Fibroblast of skin of back (primary cell): ENCODE measurements at regions not wholly inside any gene's neighbourhood (a gene's known extent, or its start where the extent isn't known, plus 50 kb on each side); places are given as distances from the start of the nearest gene placed in this dataset.
"Not testable (repeated sequence)": the region's sequence is repeated elsewhere in the genome, so short reads cannot be mapped to it uniquely, and the experiment has no call there.

Source experiments
- DNase-seq: peaks from one replicate; pipeline ENCODE4 v3.0.0-alpha.2; 2013

DNA sequence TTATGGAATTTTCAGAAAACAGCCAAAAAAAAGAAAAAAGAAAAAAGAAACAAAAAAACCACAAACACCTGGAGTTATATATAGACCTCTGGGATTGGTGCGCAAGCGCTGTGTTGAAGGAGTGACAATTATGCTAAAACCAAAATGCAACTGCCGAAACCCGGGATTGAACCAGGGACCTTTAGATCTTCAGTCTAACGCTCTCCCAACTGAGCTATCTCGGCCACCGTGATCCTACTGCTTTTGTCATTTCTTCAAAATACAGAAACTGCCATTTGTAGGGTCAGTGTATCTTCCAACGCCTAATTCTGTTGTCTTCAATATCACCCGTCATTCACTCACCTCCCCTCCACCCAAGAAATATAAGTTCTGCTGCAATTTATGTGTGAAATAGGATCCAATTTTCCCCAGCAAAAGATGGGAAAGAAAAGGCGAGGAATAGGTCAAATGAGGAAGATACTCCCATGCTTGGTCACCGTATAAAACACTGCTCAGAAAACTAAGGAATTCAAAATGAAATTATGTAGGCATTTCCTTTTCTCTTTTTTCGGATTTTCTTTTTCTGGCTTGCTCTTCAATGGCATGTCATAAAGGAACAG, 116.0 kb downstream of the TRIM27 start:
- peak; percentile 69 for DNase-seq

- no peak for DNase-seq
Observed at GRCh38 chr6:28808383-28808782, 115.4 kb downstream of the TRIM27 start.

DNA sequence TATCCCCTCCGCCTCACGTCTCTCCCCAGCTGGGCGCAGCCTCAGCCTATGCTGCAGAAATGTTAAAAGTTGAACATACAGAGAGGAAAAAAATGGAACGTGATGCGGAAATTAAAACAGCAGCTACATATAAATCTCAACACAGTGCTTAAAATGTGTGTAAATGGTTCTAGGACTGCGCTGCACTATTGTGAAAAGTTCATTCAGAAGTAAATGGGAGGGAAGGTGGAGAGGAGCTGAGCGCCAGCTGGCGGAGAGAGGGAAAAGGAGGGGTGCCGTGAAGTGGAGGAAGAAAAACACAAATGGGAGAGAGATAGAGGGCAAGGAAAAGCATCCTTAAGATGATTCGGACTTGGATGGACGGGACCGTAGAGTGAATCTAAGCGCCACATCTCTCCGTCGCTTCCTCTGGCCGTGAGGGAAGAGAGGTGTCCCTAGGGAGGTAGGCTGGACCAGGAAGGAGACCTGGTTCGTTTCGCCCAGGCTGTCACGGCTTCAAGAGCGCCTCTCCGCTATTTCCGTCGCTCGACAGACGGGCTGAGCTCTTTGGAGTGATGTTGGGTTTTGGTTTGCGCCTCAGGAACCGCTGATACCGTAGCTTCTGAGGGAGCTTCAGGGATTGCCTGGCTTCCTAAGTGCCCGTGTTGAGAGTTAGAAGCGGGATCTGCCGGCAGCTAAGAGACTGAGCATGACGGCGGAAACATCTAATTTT, 113.7 kb downstream of the TRIM27 start:
- no peak for DNase-seq

DNA sequence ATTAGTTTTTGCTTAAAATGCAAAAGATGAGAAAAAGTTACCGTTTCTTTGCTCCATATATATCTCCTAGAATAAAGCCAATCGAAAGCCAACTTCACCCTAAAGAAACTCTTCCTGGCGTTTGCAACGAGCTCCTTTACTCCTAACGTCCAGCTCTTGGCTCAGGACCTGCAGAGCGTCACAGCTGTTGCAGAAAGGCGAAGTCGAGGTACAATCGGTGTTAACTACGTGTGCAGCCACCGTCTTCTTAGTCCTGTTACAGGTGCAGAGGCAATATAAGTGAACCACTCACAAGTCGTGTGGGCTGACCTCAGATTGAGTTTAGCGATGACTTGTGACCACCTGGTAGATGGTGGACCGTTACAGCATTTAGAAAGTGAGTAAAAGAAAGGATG, 113.1 kb downstream of the TRIM27 start:
- no peak for DNase-seq

GRCh38 chr6:28811873-28812272, 111.9 kb downstream of the TRIM27 start:
- no peak for DNase-seq

GRCh38 chr6:28812778-28813569, 110.8 kb downstream of the TRIM27 start:
- no peak for DNase-seq

DNA sequence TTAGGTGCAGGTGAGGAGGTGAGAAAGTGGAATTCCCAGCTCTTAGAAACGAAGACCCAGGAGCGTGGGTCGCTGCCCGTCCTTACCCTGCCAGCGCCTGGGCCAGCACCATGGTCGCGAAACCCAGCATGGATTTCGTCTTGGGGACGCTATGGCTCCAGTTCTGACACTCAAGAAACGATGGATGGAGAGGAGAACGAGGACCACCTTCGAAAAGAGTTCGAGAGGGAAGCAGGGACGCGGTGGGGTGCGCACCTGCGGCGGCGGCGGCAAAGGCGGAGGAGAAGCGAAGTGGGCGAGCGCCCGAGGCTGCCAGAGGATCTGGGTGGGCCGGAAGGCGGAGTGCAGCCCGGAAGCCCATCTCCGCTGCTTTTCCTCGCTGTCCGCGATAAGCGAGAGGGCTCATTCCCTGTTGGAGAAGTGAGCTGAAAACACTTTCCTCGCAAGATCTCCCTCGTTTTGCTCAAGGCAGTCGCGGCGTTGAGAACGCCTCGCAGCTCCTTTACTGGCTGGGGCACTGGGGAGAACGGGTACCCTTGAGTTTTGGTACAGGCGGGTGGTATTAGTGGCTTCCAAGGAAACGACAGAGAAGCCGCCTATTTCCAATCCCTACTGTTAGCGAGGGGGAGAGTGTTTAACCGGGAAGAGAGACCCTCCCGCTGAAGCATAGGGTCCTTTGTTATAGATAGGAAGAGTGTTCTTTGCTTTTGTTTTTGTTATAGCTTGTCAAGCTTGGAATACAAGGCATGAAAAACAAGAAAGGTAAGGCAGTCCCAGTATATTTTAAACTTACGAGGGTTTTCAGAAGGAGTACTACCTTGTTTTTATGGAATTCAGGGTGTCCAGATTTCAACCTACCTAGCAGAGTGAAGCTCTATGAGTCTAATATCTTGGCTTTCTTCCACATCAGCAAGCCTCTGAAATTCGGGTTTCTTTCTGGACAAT, 109.5 kb downstream of the TRIM27 start:
- DNase-seq = no peak

DNA sequence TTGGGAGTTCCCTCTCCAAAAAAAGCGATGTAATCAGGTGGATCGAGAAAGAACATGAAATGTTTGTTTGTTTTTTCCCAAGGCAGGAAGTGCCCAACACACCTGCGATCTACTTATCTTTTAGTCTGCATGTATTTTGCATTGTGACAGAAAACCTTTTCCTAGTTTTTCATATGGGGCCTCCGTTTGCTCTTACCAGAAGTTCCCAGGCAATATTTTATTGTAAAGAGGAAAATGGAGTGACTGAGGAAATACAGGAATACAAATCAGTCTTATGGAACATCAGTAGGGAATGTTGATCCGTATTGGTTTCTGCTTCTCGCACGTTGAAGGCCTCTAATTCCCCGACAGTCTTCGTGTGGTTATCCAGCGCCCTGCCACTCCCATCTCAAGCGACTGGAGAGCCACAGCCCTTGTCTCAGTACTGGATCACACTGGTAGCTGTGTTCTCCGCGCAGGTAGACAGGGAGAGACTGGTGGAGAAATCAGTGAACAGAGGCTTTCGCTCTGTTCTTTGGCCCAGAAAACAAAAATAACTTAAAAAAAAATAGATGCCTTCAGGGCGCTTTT, 107.4 kb downstream of the TRIM27 start:
- no peak for DNase-seq

GRCh38 chr6:28816909-28817807, 106.6 kb downstream of the TRIM27 start:
- DNase-seq = peak; percentile 70

DNA sequence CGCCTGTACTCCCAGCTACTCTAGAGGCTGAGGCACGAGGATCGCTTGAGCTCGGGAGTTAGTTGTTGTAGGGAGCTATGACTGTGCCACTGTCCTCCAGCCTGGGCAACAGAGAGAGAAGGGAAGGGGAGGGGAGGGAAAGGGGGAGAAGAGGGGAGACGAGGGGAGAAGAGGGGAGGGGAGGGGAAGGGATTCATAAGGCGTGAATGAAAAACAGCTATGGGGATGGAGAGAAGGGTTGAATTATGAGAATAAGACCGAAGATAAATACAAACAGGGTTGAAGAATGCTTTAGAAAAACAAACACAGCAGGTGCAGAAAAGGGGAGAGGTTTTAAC, 106.0 kb downstream of the TRIM27 start:
- DNase-seq = no peak

DNA sequence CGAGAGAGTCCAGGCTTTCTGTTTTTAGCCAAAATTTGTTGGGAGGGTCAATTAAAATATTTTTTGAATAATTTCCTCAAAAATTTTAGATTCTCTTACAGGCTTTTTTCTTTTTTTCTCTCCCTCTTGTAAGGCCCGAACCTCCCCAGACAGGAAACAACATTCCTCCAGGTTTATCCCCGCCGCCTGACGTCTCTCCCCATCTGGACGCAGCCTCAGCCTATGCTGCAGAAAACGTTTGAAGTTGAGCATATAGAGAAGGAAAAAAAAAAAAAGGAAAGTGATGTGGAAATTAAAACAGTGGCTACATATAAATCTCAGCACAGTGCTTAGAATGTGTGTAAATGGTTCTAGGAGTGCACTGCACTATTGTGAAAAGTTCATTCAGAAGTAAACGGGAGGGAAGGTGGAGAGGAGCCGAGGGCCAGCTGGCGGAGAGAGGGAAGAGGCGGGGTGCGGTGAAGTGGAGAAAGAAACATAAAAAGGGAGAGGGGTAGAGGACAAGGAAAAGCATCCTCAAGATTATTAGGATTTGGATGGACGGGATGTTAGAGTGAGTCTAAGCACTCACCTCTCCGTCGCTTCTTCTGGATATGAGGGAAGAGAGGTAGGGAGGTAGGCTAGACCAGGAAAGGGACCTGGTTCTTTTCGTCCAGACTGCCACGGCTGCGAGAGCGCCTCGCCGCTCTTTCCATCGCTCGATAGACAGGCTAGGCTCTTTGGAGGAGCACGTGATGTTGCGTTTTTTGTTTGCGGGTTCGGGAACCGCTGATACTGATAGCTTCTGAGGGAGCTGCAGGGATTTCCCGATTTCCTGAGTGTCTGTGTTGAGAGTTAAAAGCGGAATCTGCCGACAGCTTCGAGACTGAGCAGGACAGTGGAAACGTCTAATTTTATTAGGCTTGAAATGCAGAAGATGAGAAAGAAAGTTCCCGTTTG, 98.7 kb downstream of the TRIM27 start:
- DNase-seq = no peak

DNA sequence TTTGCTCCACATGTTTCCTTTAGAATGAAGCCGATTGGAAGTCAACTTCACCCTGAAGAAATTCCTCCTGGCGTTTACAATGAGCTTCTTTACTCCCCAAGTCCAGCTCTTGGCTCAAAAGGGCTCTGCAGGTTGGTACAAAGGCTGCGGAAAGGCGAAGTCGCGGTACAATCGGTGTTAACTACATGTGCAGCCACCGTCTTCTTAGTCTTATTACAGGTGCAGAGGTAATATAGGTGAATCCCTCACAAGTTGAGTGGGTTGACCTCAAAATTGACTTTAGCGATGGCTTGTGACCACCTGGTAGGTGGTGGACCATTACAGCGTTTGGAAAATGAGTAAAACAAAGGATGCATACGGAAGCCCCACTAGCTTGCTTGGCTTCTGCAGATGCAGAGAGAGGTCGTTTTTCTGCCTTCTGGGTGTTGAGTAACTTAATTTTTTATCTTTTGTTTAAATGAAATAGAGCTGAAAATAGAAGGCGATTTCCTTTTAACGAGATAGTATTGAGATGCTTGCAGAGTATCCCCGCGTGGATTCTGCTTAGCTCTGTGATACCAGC, 98.0 kb downstream of the TRIM27 start:
- no peak for DNase-seq

DNA sequence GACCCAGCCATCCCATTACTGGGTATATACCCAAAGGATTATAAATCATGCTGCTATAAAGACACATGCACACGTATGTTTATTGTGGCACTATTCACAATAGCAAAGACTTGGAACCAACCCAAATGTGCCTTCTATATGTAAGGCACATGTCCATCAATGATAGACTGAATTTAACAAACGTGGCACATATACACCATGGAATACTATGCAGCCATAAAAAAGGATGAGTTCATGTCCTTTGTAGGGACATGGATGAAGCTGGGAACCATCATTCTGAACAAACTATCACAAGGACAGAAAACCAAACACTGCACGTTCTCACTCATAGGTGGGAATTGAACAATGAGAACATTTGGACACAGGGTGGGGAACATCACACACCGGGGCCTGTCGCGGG, 92.1 kb downstream of the TRIM27 start:
- DNase-seq = not testable (repeated sequence)

DNA sequence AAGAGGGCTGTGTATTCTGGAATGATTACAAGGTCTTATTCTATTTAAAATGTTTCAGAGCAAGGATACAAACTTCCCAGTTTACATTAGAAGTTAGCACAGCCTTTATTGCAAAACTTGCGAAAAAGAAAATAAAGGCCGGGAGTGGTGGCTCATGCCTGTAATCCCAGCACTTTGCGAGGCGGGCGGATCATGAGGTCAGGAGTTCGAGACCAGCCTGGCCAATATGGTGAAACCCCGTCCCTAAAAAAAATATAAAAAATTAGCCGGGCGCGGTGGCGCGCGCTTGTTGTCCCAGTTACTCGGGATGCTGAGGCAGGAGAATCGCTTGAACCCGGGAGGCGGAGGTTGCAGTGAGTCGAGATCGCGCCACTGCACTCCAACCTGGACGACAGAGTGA, 87.1 kb downstream of the TRIM27 start:
- not testable (repeated sequence) for DNase-seq

- peak; percentile 63 for DNase-seq
Observed at GRCh38 chr6:28838289-28838633, 85.5 kb downstream of the TRIM27 start.

DNA sequence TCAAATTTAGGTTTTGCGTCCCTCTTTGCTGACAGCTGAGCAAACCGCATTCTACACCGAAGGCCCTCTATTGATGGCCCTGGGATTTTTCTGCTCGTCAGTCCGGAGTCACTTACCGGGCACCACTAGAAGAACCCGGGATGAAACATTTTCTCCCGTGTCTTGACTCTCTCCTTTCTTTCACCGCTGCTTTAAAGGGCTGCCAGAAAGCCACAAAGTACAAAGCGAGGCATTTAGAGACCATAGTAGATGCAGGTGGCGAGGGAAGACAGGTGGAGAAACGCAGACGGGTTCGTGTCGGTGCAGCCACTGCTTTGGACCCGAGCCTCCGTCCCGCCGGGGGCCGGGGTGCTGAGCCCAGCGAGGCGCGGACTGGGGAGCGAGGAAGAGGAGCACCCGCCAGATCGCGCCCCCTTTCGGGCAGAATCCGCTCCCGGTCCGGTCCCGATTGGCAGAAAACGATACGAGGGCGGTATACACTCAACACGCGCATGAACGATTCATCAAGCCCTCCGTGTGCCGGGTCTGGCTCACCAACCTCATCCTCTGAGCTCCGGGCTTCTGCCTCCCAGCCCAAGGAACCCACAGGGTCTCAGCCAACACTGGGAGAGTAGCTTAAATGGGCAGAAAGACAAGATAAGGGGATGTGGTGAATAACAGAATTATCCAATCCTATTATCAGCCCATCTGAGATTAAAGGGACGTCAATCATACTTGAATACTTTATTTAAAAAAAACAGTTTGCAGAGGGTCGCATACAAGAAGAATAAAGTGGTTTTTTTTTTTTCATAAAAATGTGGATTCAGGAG, 84.9 kb downstream of the TRIM27 start:
- peak; percentile 82 for DNase-seq

DNA sequence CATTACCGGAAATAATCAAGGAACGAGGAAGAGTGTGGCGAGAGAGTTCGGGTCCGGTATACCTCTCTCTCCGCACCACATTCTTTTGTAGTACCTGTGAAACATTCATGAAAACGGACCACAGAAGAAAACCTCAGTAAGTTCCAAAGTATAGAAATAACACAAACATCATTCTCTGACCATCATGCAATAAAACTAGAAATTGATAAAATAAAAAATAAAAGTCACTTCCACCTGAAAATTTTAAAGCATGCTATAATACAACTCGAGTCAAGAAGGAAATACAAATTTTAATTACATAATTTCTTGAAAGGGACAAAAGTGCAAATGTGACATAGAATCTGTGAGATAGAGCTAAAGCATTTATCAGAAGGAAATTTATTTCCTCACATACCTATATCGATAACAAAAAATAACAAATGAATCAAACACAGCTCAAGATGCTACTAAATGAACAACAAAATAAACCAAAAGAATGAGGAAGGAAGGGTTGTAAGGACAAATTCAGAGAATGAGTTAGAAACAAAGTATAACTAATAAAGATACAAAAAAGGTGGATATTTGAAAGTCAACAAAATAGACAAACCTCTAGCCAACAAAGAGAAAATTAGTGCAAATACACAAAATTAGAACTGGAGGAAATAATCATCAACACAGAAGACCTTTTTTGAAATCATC, 84.2 kb downstream of the TRIM27 start:
- DNase-seq = no peak

GRCh38 chr6:28841290-28841689, 82.5 kb downstream of the TRIM27 start:
- DNase-seq = no peak
